Neural cell (in vitro differentiated cells): ENCODE measurements at regions not wholly inside any gene's neighbourhood (a gene's known extent, or its start where the extent isn't known, plus 50 kb on each side); places are given as distances from the start of the nearest gene placed in this dataset.

Experiments used
- H2AFZ ChIP-seq: fragments of 200-600, 300-800 bp; sonication (generic), shearing (Covaris generic); 2 replicates; pipeline ENCODE4 v1.6.0; 2014; ENCODE audit warnings: low read depth, mild to moderate bottlenecking, antibody characterized with exemption, low read length, moderate library complexity
- H3F3A ChIP-seq: fragments of 200-600 bp; shearing (Covaris generic); 2 replicates; pipeline ENCODE4 v1.6.1; 2016; ENCODE audit warnings: mild to moderate bottlenecking, moderate library complexity, mixed read lengths, antibody characterized with exemption, low read length; ENCODE audit not compliant: insufficient read depth, poor library complexity, severe bottlenecking
- H3K27ac ChIP-seq: fragments of 200-600, 300-800 bp; sonication (generic), shearing (Covaris generic); 2 replicates; pipeline ENCODE4 v1.5.1; 2014; ENCODE audit warnings: mild to moderate bottlenecking, low read length, moderate library complexity
- H3K27me3 ChIP-seq: fragments of 300-800, 200-600 bp; sonication (generic), shearing (Covaris generic); 2 replicates; pipeline ENCODE4 v1.6.0; 2014; ENCODE audit warnings: mild to moderate bottlenecking, low read depth, low read length, moderate library complexity; ENCODE audit not compliant: insufficient read depth
- H3K36me3 ChIP-seq: fragments of 300-800, 200-600 bp; sonication (generic), shearing (Covaris generic); 2 replicates; pipeline ENCODE4 v1.5.1; 2014; ENCODE audit warnings: mild to moderate bottlenecking, antibody characterized with exemption, low read length, moderate library complexity; ENCODE audit not compliant: insufficient read depth
- H3K4me2 ChIP-seq: fragments of 300-800, 200-600 bp; sonication (generic), shearing (Covaris generic); 2 replicates; pipeline ENCODE4 v1.6.0; 2014; ENCODE audit warnings: mild to moderate bottlenecking, low read length
- H3K4me3 ChIP-seq: fragments of 300-800, 200-600 bp; sonication (generic), shearing (Covaris generic); 2 replicates; pipeline ENCODE4 v1.5.1; 2014; ENCODE audit warnings: mild to moderate bottlenecking, low read length, moderate library complexity
- H3K79me2 ChIP-seq: fragments of 200-600 bp; shearing (Covaris generic); replicated peaks from 2 replicates; pipeline ENCODE4 v1.6.0; 2014; ENCODE audit warnings: mild to moderate bottlenecking, low read length, moderate library complexity; ENCODE audit not compliant: insufficient read depth
- H3K9ac ChIP-seq: fragments of 300-800, 200-600 bp; sonication (generic), shearing (Covaris generic); 2 replicates; pipeline ENCODE4 v1.6.1; 2016; ENCODE audit warnings: mild to moderate bottlenecking, low read length, mixed read lengths
- H3K9me2 ChIP-seq: fragments of 200-600 bp; shearing (Covaris generic); 2 replicates; pipeline ENCODE4 v1.6.1; 2016; ENCODE audit warnings: mild to moderate bottlenecking, low read length, mixed read lengths; ENCODE audit not compliant: insufficient read depth
- H3K9me3 ChIP-seq: fragments of 200-600, 300-800 bp; sonication (generic), shearing (Covaris generic); 2 replicates; pipeline ENCODE4 v1.6.1; 2016; ENCODE audit warnings: mild to moderate bottlenecking, mixed run types, low read length, moderate library complexity, mixed read lengths
- H4K20me1 ChIP-seq: fragments of 200-600 bp; shearing (Covaris generic); 2 replicates; pipeline ENCODE4 v1.6.1; 2016; ENCODE audit warnings: mild to moderate bottlenecking, mixed run types; ENCODE audit not compliant: insufficient read depth
- EP300 ChIP-seq: fragments of 450-650 bp; conservative IDR thresholded peaks from 2 replicates; pipeline ENCODE4 v1.6.1; 2014; ENCODE audit warnings: antibody characterized with exemption, mild to moderate bottlenecking, moderate library complexity; ENCODE audit not compliant: poor library complexity, severe bottlenecking
- EZH2 ChIP-seq: fragments of 200-600, 300-800 bp; shearing (Covaris generic), sonication (generic); IDR thresholded peaks from 2 replicates; pipeline ENCODE4 v1.6.1; 2014; ENCODE audit warnings: antibody characterized with exemption, low read length, borderline replicate concordance, mild to moderate bottlenecking; ENCODE audit not compliant: insufficient read depth, poor library complexity, severe bottlenecking
- MXI1 ChIP-seq: fragments of 450-650 bp; conservative IDR thresholded peaks from 2 replicates; pipeline ENCODE4 v1.6.1; 2014; ENCODE audit warnings: antibody characterized with exemption, mild to moderate bottlenecking; ENCODE audit not compliant: poor library complexity, severe bottlenecking
- POLR2AphosphoS5 ChIP-seq: IDR thresholded peaks from 2 replicates; pipeline ENCODE4 v1.6.1; 2012
- RAD21 ChIP-seq: fragments of 450-650 bp; conservative IDR thresholded peaks from 2 replicates; pipeline ENCODE4 v1.6.1; 2014; ENCODE audit warnings: antibody characterized with exemption, mild to moderate bottlenecking, moderate library complexity
- SMC3 ChIP-seq: fragments of 450-650 bp; conservative IDR thresholded peaks from 2 replicates; pipeline ENCODE4 v1.6.1; 2014; ENCODE audit warnings: antibody characterized with exemption, mild to moderate bottlenecking, moderate library complexity; ENCODE audit not compliant: poor library complexity
- TAF1 ChIP-seq: IDR thresholded peaks from 2 replicates; pipeline ENCODE4 v1.6.1; 2012; ENCODE audit warnings: low read depth
- TF ChIP-seq, protein P1 (sequence below): IDR thresholded peaks from 2 replicates; pipeline ENCODE4 v1.6.1; 2012; ENCODE audit warnings: borderline replicate concordance
- TF ChIP-seq, protein P2 (sequence below): fragments of 450-650 bp; IDR thresholded peaks from 2 replicates; pipeline ENCODE4 v1.5.1; 2014; ENCODE audit warnings: antibody characterized with exemption, mild to moderate bottlenecking, moderate library complexity; ENCODE audit not compliant: poor library complexity, severe bottlenecking

DNA sequence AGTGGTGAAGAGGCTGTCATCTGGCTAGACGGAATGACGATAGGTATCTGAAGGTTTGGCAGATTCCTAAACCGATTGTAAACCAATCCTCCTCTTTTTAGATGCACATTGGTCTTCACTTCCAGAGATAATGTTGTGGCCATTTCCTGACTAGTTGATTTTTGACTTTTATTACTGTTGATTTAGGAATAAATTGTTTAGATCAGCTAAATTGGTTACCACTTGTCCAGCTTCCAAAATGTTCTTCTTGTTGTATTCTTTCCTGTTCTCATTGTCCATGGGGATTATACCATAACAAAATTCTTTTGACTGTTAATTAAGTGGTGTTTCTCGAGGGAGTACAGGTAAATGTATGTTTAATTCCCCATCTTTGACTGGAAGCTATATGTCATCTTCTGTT lies 119.7 kb downstream of the MACROH2A1 start:
- no peak overlapping the region for H3K4me3 ChIP-seq
- TF ChIP-seq, protein P1, sequence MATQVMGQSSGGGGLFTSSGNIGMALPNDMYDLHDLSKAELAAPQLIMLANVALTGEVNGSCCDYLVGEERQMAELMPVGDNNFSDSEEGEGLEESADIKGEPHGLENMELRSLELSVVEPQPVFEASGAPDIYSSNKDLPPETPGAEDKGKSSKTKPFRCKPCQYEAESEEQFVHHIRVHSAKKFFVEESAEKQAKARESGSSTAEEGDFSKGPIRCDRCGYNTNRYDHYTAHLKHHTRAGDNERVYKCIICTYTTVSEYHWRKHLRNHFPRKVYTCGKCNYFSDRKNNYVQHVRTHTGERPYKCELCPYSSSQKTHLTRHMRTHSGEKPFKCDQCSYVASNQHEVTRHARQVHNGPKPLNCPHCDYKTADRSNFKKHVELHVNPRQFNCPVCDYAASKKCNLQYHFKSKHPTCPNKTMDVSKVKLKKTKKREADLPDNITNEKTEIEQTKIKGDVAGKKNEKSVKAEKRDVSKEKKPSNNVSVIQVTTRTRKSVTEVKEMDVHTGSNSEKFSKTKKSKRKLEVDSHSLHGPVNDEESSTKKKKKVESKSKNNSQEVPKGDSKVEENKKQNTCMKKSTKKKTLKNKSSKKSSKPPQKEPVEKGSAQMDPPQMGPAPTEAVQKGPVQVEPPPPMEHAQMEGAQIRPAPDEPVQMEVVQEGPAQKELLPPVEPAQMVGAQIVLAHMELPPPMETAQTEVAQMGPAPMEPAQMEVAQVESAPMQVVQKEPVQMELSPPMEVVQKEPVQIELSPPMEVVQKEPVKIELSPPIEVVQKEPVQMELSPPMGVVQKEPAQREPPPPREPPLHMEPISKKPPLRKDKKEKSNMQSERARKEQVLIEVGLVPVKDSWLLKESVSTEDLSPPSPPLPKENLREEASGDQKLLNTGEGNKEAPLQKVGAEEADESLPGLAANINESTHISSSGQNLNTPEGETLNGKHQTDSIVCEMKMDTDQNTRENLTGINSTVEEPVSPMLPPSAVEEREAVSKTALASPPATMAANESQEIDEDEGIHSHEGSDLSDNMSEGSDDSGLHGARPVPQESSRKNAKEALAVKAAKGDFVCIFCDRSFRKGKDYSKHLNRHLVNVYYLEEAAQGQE: no peak
- TF ChIP-seq RAD21: no peak
- no peak for TF ChIP-seq SMC3
- no peak for TF ChIP-seq MXI1
- TF ChIP-seq POLR2AphosphoS5: no peak
- TF ChIP-seq, protein P2, sequence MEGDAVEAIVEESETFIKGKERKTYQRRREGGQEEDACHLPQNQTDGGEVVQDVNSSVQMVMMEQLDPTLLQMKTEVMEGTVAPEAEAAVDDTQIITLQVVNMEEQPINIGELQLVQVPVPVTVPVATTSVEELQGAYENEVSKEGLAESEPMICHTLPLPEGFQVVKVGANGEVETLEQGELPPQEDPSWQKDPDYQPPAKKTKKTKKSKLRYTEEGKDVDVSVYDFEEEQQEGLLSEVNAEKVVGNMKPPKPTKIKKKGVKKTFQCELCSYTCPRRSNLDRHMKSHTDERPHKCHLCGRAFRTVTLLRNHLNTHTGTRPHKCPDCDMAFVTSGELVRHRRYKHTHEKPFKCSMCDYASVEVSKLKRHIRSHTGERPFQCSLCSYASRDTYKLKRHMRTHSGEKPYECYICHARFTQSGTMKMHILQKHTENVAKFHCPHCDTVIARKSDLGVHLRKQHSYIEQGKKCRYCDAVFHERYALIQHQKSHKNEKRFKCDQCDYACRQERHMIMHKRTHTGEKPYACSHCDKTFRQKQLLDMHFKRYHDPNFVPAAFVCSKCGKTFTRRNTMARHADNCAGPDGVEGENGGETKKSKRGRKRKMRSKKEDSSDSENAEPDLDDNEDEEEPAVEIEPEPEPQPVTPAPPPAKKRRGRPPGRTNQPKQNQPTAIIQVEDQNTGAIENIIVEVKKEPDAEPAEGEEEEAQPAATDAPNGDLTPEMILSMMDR: no peak
- TF ChIP-seq EP300: no peak
- TF ChIP-seq TAF1: no peak
- no peak for TF ChIP-seq EZH2
- no peaks in the 10 kb centered on the region for H3K27me3 ChIP-seq
- H3K9me2 ChIP-seq: no peaks in the 10 kb centered on the region
- no peaks in the 10 kb centered on the region for H3K9me3 ChIP-seq
- H4K20me1 ChIP-seq: no peaks in the 10 kb centered on the region
- no peaks in the 10 kb centered on the region for H3F3A ChIP-seq
- no peak overlapping the region for H3K27ac ChIP-seq
- H2AFZ ChIP-seq: no peak overlapping the region
- H3K4me2 ChIP-seq: no peak overlapping the region
- H3K79me2 ChIP-seq: no peaks in the 10 kb centered on the region
- H3K36me3 ChIP-seq: no peaks in the 10 kb centered on the region
- no peak overlapping the region for H3K9ac ChIP-seq

DNA sequence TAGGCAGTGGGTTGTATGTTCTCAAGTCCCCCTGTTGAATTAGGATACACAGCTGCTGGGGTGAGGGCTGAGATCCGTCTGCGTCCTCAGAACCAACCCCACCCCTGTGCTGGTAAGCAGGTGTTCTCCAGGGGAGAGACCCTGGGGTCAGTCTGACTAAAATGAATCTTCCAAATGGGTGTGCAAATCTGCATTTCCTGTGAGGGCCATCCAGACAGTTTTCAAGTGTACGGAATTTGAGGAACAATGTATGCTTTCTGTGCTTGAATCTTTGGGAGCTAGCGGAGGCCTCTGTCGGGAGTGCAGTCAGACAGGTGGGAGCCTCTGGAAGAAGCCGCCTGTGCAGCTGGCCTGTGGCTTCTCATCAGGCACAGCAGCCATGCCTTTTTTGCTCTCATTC lies 122.9 kb downstream of the MACROH2A1 start:
- H3K4me2 ChIP-seq: no peak overlapping the region
- no peaks in the 10 kb centered on the region for H3K9me3 ChIP-seq
- H3K27me3 ChIP-seq: no peaks in the 10 kb centered on the region
- no peaks in the 10 kb centered on the region for H3K9me2 ChIP-seq
- H3K27ac ChIP-seq: no peak overlapping the region
- TF ChIP-seq EP300: no peak
- TF ChIP-seq POLR2AphosphoS5: no peak
- no peak for TF ChIP-seq MXI1
- TF ChIP-seq TAF1: no peak
- TF ChIP-seq SMC3: no peak
- TF ChIP-seq EZH2: no peak
- TF ChIP-seq RAD21: no peak
- TF ChIP-seq, protein P1: no peak
- TF ChIP-seq, protein P2: no peak
- H3K4me3 ChIP-seq: no peak overlapping the region
- H3K79me2 ChIP-seq: no peaks in the 10 kb centered on the region
- H3K9ac ChIP-seq: no peak overlapping the region
- H3K36me3 ChIP-seq: no peaks in the 10 kb centered on the region
- no peaks in the 10 kb centered on the region for H3F3A ChIP-seq
- H2AFZ ChIP-seq: no peak overlapping the region
- no peaks in the 10 kb centered on the region for H4K20me1 ChIP-seq
